DMS153 treated with DMSO at 0.1 percent for 48 hours (cell line): ENCODE measurements at regions not wholly inside any gene's neighbourhood (a gene's known extent, or its start where the extent isn't known, plus 50 kb on each side); places are given as distances from the start of the nearest gene placed in this dataset.
"Not testable (repeated sequence)": the region's sequence is repeated elsewhere in the genome, so short reads cannot be mapped to it uniquely, and the experiment has no call there.

ENCODE experiments used
- DNase-seq: peaks from one replicate; lab custom pipeline; 2025; ENCODE audit not compliant: unreplicated experiment; lab: John Stamatoyannopoulos, UW

DNA sequence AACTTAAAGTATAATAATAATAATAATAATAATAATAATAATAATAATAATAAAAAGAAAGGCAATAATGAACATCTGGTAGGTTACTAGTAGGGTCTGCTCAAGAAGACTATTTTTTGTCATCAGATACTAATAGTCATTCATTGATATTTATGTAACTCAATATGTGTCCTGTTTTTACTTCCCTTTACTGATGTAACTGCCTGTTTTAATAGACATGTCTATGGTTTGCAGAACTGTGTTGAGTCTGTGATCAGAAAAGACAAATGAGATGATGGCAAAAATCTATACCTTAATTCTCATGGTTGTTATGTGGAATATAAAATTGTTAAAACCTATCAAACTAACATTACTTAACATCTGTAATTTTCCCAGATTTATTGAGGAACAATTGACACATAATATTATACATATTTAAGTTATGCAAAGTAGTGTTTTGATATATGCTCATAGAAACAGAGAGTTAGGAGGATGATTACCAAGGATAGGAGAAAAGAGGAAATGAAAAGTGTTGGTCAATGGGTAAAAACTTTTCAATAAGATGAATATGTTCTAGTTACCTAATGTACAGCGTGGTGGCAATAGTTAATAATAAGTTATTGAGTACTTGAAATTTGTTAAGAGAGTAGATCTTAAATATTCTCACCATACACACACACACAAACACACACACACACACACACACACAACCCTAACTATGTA is 699.4 kb downstream of the ZPLD1 start:
- DNase-seq, result no peak

GRCh38 chr3:103136621-103137020 is 701.8 kb downstream of the ZPLD1 start:
- no peak for DNase-seq

DNA sequence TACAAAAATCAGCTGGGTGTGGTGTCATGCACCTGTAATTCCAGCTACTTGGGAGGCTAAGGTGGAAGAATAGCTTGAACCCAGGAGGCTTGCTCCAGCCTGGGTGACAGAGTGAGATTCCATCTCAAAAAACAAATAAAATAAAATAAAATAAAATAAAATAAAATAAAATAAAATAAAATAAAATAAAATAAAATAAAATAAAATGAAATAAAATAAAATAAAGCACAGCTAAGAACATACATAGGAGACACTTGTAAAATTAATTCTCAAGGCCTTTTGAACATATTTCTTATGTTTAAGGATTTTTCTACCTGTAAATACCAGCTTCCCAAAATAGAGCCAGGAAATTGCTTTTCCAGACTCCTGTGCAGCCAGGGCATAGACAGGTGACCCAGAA is 703.0 kb downstream of the ZPLD1 start:
- no peak for DNase-seq

- DNase-seq, result no peak
Measured at GRCh38 chr3:103158183-103158582, 723.4 kb downstream of the ZPLD1 start.

- no peak for DNase-seq
Measured at GRCh38 chr3:103166890-103167289, 732.1 kb downstream of the ZPLD1 start.

- DNase-seq, result no peak
Measured at GRCh38 chr3:103167850-103168249, 733.0 kb downstream of the ZPLD1 start.

DNA sequence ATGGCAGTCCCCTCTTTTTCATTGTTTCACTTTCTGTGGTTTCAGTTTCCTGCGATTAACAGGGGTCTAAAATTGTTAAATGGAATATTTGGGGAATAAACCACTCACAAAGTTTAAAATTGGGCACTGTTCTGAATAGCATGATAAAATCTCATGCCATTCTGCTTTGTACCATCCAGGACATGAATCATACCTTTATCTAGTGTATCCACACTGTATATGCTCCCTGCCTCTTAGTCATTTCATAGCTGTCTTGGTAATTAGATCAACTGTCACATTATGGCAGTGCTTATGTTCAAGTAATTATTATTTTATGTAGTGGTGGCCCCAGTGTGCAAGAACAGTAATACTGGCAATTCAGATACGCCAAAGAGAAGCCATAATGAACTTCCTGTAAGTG is 734.5 kb downstream of the ZPLD1 start:
- no peak for DNase-seq

DNA sequence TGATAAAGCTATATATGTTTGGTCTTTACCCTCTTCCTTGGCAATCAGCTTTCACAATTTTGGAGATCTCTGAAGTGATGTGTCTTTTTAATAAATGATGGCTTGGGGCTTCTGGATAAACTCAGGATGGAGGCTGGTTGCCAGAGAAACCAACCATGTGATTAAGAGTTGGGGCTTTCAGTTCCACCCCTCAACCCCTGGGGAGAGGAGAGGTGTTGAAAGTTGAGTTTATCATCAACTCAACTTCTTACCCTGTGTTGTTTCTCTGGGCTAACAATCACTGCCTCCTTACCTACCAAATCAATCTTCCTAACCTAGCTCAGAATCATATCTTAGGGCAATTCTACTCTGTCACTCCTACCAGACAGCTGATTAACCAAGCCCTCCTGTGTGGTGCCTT is 735.8 kb downstream of the ZPLD1 start:
- DNase-seq, result no peak

- DNase-seq, result no peak
Measured at GRCh38 chr3:103173940-103174339, 739.1 kb downstream of the ZPLD1 start.

- DNase-seq, result no peak
Measured at GRCh38 chr3:103181160-103181559, 746.3 kb downstream of the ZPLD1 start.

DNA sequence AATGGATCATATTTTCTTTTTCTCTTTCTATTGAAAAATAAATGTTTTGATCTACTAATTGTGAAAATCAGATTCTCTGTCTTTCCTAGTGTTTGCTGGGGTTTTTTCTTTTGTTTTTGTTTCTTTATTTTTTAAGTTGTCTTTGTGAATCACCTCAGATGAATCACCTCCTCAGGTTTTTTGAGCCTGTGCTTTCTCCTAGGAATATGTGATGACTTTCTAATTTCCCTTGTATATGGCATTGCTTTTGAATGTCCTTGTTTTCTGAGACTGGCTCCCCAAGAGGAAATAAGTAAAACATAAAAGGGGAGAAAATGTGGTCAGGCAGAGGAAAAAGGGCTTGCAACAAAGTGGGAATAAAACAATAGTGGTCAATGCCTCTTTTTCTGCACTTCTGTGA is 750.0 kb downstream of the ZPLD1 start:
- DNase-seq, result no peak

GRCh38 chr3:103189941-103190340 is 755.1 kb downstream of the ZPLD1 start:
- no peak for DNase-seq

DNA sequence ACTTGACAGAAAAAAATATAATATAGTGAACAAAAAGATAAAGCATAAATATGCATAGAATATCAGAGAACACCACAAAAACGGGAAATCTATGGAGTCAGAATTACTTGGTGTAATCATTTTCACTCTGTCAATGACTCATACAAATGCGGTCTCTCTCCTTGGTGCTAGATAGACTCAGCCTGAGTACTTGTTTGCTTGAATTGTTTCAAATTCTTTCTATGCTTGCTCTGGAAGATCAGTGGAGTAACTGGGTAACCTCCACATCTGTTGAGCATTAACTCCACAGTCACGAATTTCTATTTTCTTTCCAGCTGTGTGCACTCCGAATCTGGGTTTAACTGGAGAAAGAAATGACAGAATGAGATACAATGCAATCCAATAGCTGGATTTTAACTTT is 760.4 kb downstream of the ZPLD1 start:
- DNase-seq, result no peak

GRCh38 chr3:103203441-103203840 is 768.6 kb downstream of the ZPLD1 start:
- DNase-seq, result no peak

DNA sequence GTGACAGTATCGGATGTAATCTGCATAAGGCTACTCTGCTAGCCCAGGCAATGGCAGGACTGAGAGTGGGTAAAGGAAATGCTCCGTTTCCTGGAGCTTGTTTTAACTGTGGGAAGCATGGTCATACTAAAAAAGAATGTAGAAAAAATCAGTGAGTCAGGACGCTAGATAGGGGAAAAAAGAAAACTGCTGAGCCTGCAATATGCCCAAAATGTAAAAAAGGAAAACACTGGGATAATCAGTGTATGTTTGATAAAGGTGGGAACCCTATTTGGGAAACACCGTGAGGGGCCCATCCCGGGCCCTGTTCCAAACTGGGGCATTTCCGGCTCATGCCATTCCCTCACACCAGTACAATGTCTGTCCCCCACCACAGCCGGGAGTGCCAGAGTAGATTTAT is 775.8 kb downstream of the ZPLD1 start:
- DNase-seq, result no peak

DNA sequence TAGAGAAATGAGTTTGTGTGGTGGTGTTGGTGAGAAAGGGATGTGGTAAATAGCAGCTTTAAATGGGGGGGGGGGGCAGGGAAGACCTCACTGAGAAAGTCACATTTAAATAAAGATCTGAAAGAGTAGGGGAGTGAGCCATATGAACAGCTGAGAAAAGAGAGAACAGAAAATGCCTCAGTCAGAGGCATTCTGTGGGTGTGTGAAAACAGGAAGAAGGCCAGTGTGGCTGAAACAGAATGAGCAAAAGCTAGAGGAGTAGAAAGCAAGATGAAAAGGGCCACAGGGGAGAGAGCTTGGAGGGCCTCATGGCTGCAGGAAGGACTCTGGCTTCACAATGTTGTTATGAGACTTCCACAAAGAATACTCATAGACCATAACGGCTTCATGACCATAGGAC is 783.3 kb downstream of the ZPLD1 start:
- no peak for DNase-seq

DNA sequence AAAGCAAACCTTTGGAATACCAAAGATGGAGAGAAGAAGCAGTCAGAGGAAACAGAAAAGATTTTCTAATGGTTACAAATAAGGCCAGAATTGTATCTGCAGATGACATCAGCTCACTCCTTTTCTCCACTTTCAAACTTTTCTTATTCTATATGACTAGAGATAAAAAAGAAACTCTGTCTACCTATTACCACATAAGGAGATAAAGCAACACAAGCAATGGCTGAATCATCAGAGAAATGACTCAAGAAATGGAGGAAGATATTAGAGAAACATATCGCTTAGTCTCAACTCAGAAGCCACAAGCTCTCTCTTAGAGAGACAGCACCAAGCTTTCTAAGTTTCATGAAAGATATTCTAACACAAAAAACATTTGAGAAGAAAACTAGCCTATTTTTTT is 784.0 kb downstream of the ZPLD1 start:
- DNase-seq, result no peak

DNA sequence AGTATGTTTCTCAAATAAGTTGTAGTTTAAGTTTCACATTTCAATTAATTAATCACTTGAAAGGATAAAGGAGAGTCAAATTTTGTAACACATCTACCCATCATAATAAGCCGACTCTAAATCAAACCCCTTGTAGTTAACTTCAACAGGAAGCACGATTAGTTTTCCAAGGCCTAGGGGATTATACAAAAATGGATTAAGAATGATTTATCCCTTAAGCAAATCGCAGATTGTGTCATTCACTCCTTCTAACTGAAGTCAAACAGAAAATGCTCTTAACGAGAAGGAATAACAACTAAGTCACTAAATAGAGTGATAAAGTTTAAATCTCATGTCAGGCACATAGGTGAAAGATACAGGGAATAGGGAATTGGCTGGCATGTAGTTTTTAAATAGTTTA is 792.8 kb downstream of the ZPLD1 start:
- no peak for DNase-seq

DNA sequence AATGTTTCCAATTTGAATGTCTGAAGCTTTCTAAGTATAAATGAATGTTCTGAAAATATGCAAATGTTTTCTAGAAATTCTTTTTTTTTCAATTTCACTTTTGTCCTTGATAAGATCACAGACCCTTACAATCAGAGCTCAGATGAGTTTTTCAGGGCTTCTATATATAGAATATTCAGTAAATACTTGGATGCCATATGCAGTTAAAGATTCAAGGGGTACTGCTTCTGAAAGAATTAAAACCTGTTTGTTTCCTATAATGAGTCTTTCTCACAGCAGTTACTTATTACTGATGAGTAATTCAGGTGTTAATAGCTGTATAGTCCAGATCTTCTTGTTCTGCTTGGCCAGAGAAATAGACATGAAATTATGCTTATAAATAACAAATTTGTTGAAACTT is 812.6 kb downstream of the ZPLD1 start:
- no peak for DNase-seq

DNA sequence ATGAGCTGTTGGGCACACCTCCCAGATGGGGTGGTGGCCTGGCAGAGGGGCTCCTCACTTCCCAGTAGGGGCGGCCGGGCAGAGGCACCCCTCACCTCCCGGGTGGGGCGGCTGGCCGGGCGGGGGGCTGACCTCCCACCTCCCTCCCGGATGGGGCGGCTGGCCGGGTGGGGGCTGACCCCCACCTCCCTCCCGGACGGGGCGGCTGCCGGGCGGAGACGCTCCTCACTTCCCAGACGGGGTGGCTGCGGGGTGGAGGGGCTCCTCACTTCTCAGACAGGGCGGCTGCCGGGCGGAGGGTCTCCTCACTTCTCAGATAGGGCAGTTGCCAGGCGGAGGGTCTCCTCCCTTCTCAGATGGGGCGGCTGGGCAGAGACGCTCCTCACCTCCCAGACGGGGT is 820.0 kb downstream of the ZPLD1 start:
- DNase-seq, result not testable (repeated sequence)

DNA sequence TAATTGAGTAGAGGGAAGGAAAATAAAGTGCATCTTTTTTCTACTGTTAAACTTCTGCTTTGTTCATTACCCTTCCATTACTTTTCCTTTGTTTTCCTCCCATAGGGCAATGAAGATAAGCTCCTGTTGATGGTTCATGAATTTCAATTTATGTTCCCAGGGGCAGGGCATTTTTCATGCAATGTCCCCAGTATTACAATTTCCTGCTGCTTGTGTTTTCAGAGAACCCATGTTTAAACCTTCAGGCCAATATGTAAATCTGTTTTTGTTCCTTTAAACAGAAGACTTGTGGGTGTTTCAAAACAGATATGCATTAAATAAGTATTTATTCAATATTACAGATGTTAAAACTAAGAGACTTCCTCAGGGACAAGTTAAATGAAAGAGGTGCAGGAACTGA is 834.5 kb downstream of the ZPLD1 start:
- DNase-seq, result no peak

GRCh38 chr3:103271575-103271974 is 836.8 kb downstream of the ZPLD1 start:
- DNase-seq, result no peak

DNA sequence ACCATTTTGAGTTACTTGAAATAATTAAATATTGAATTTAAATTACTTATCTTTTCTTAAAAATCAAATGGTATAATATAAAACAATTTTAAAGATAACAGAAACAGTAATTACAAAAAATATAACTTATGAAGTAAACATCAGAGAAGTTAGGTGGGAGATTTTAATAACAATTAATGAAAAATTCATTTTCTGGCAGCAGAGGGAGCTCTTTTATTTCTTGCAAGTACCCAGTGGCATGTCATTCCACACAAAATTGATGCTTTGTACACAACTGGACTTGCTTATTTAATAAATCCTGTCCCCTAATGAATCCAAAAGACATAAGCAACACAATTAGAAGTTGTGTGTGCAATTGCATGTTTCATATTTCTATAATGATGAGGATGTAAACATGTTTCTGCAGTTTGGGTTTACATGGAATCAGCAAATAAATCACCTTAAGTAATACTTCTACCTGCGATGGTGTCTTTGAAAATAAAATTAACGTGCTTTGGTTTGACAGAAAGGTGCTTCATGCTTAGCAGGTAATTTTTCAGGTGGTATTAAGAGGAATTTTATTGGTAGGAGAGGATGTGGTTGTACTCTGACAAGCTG is 861.3 kb downstream of the ZPLD1 start:
- DNase-seq, result no peak
